GM23248 (cell line): ENCODE measurements at regions not wholly inside any gene's neighbourhood (a gene's known extent, or its start where the extent isn't known, plus 50 kb on each side); places are given as distances from the start of the nearest gene placed in this dataset.

Experiments
- DNase-seq: peaks from one replicate; pipeline ENCODE4 v3.0.0-alpha.2; 2015
- H2AFZ ChIP-seq: fragments of 200-600 bp; sonication (generic); 2 replicates; pipeline ENCODE4 v1.6.1; 2016; ENCODE audit warnings: antibody characterized with exemption
- H3F3A ChIP-seq: fragments of 200-600 bp; sonication (generic); 2 replicates; pipeline ENCODE4 v1.6.1; 2016; ENCODE audit warnings: mild to moderate bottlenecking, antibody characterized with exemption, mixed run types; ENCODE audit not compliant: insufficient read depth
- H3K27ac ChIP-seq: fragments of 200-600 bp; sonication (generic); 2 replicates; pipeline ENCODE4 v1.5.1; 2016; ENCODE audit warnings: mild to moderate bottlenecking
- H3K27me3 ChIP-seq: fragments of 200-600 bp; sonication (generic); replicated peaks from 2 replicates; pipeline ENCODE4 v1.6.1; 2016; ENCODE audit warnings: mild to moderate bottlenecking; ENCODE audit not compliant: insufficient read depth
- H3K36me3 ChIP-seq: fragments of 200-600 bp; sonication (generic); 2 replicates; pipeline ENCODE4 v1.6.1; 2016; ENCODE audit warnings: low read depth, mild to moderate bottlenecking
- H3K4me1 ChIP-seq: fragments of 200-600 bp; sonication (generic); 2 replicates; pipeline ENCODE4 v1.6.1; 2016; ENCODE audit warnings: mild to moderate bottlenecking; ENCODE audit not compliant: insufficient read depth
- H3K4me2 ChIP-seq: fragments of 200-600 bp; sonication (generic); one replicate; pipeline ENCODE4 v1.6.1; 2016; ENCODE audit warnings: mild to moderate bottlenecking; ENCODE audit not compliant: unreplicated experiment
- H3K4me3 ChIP-seq: fragments of 200-600 bp; sonication (generic); 2 replicates; pipeline ENCODE4 v1.5.1; 2016; ENCODE audit warnings: mild to moderate bottlenecking
- H3K79me2 ChIP-seq: fragments of 200-600 bp; sonication (generic); 2 replicates; pipeline ENCODE4 v1.6.1; 2016; ENCODE audit warnings: mild to moderate bottlenecking; ENCODE audit not compliant: insufficient read depth
- H3K9ac ChIP-seq: fragments of 200-600 bp; sonication (generic); 2 replicates; pipeline ENCODE4 v1.6.1; 2016; ENCODE audit warnings: mild to moderate bottlenecking
- H3K9me2 ChIP-seq: fragments of 200-600 bp; sonication (generic); 2 replicates; pipeline ENCODE4 v1.6.1; 2016; ENCODE audit warnings: mixed run types, mild to moderate bottlenecking, moderate library complexity; ENCODE audit not compliant: insufficient read depth
- H3K9me3 ChIP-seq: fragments of 200-600 bp; sonication (generic); one replicate; pipeline ENCODE4 v1.6.1; 2017; ENCODE audit warnings: low read depth
- H4K20me1 ChIP-seq: fragments of 200-600 bp; sonication (generic); 2 replicates; pipeline ENCODE4 v1.6.0; 2016; ENCODE audit not compliant: insufficient read depth
- EZH2 ChIP-seq: fragments of 200-600 bp; sonication (generic); IDR thresholded peaks from 2 replicates; pipeline ENCODE4 v1.6.1; 2018; ENCODE audit warnings: antibody characterized with exemption, mild to moderate bottlenecking; ENCODE audit not compliant: insufficient read depth, poor library complexity, severe bottlenecking
- EZH2phosphoT487 ChIP-seq: fragments of 200-600 bp; sonication (generic); IDR thresholded peaks from 2 replicates; pipeline ENCODE4 v1.6.1; 2018; ENCODE audit warnings: antibody characterized with exemption, moderate library complexity, mild to moderate bottlenecking, low read depth; ENCODE audit not compliant: insufficient read depth
- WGBS, 2 experiments: methylation state at CpG; one replicate each; pipeline ENCODE4 v1.1.6; 2015 to 2017; ENCODE audit warnings: low lambda C conversion rate in 2 of 2, low coverage in 1 of 2; ENCODE audit errors: missing lambda C conversion rate in 2 of 2; 5-methylcytosine and 5-hydroxymethylcytosine counted together
- in situ Hi-C: fragments of 300-500 bp; cut with MboI; formaldehyde crosslinking; loops from 2 replicates; pipeline ENCODE4 v1.15.0; 2020

DNA sequence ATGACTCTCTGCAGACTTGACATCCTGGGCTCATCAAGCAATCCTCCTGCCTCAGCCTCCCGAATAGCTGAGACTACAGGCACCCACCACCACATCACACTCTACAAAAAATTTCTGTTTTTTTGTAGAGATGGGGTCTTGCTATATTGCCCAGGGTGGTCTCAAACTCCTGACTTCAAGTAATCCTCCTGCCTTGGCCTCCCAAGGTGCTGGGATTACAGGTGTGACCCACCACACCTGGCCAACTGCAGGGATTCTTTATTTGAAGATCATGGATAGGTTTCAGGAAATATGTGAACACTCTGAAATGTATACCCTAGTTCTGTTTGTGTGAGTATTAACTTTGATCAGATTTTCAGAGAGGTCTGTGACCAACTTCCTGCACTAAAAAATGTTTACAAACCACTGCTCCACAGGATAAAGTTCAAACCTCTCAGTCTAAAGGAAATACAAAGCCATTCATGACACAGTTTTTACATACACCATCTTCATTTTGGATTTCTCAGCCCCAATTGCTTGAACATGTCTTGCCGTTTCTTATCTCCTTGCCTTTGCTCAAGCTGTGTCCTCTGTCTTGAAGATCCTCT lies 252.3 kb upstream of the FGGY start:
- Histone ChIP-seq H3K4me3 (no peak overlapping the region), H2AFZ (no peak overlapping the region), H3F3A (peaks cover 34% of the 10 kb centered on the region), H3K4me1 (peaks cover 50% of the 10 kb centered on the region), H3K79me2 (no peaks in the 10 kb centered on the region), H3K4me2 (peak overlapping the region; percentile 21), H4K20me1 (no peaks in the 10 kb centered on the region), H3K9ac (0 out of 2 replicates have a peak overlapping the region, but pooled peaks have one; percentile 14), H3K27me3 (no peaks in the 10 kb centered on the region), H3K9me3 (no peaks in the 10 kb centered on the region), H3K9me2 (no peaks in the 10 kb centered on the region), H3K27ac (peak overlapping the region; percentile 67), H3K36me3 (no peaks in the 10 kb centered on the region)
- 97% methylated on average over 2 of the region's 2 CpGs for WGBS, 2 experiments
- no peak for DNase-seq
- in situ Hi-C loops: no loop called here
- TF ChIP-seq EZH2 (no peak), EZH2phosphoT487 (no peak)

DNA sequence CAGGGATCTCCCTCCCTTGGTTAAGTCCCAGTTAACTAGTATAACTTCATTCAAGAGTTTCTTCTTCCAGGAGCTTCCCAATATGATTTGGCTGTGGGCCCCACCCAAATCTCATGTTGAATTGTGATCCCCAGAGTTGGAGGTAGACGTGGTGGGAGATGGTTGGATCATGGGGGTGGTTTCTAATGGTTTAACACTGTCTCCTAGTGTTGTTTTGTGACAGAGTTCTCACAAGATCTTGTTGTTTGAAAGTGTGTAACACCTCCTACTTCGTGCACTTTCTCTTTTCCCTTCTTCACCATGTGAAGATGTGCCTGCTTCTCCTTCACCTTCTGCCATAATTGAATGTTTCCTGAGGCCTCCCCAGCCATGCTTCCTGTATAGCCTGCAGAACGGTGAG lies 251.8 kb upstream of the FGGY start:
- H3K36me3 ChIP-seq: no peaks in the 10 kb centered on the region
- no peak for DNase-seq
- no peaks in the 10 kb centered on the region for H3K27me3 ChIP-seq
- WGBS, 2 experiments: 84 to 90% methylated on average over 3 of the region's 3 CpGs
- H3F3A ChIP-seq: peaks cover 34% of the 10 kb centered on the region
- no peaks in the 10 kb centered on the region for H3K9me3 ChIP-seq
- no peak for TF ChIP-seq EZH2
- no peak for TF ChIP-seq EZH2phosphoT487
- no peak overlapping the region for H2AFZ ChIP-seq
- no peaks in the 10 kb centered on the region for H4K20me1 ChIP-seq
- no peak overlapping the region for H3K27ac ChIP-seq
- in situ Hi-C loops: no loop called here
- H3K79me2 ChIP-seq: no peaks in the 10 kb centered on the region
- H3K4me2 ChIP-seq: no peak overlapping the region
- no peaks in the 10 kb centered on the region for H3K9me2 ChIP-seq
- H3K4me3 ChIP-seq: no peak overlapping the region
- peaks cover 50% of the 10 kb centered on the region for H3K4me1 ChIP-seq
- no peak overlapping the region for H3K9ac ChIP-seq

DNA sequence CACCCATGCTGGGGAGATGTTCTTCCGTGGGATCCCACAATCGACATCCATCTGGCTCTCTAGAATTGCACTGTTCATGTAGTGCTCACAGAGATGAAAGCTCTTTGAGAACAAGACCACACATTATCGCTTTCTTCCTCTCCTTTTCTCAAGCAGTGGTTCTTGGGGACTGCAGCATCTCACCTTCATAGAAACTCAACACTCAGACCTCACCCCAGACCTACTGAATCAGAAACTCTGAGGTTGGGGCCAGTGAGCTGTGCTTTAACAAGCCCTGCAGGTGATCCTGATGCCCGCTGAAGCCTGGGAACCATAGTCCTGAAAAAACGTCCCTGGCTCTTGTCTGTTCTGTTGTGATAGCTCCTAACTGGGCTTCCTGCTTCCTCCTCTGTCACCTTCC lies 251.3 kb upstream of the FGGY start:
- H3K36me3 ChIP-seq: no peaks in the 10 kb centered on the region
- H3K9ac ChIP-seq: no peak overlapping the region
- TF ChIP-seq EZH2 (no peak), EZH2phosphoT487 (no peak)
- WGBS, 2 experiments: 88 to 96% methylated on average over 5 of the region's 5 CpGs
- no peak for DNase-seq
- no peaks in the 10 kb centered on the region for H3K9me3 ChIP-seq
- no peaks in the 10 kb centered on the region for H4K20me1 ChIP-seq
- in situ Hi-C loops: no loop called here
- no peak overlapping the region for H3K4me2 ChIP-seq
- H3K4me3 ChIP-seq: no peak overlapping the region
- H3K27ac ChIP-seq: no peak overlapping the region
- H3F3A ChIP-seq: peaks cover 34% of the 10 kb centered on the region
- no peaks in the 10 kb centered on the region for H3K27me3 ChIP-seq
- H3K4me1 ChIP-seq: peaks cover 50% of the 10 kb centered on the region
- H3K9me2 ChIP-seq: no peaks in the 10 kb centered on the region
- no peak overlapping the region for H2AFZ ChIP-seq
- H3K79me2 ChIP-seq: no peaks in the 10 kb centered on the region

DNA sequence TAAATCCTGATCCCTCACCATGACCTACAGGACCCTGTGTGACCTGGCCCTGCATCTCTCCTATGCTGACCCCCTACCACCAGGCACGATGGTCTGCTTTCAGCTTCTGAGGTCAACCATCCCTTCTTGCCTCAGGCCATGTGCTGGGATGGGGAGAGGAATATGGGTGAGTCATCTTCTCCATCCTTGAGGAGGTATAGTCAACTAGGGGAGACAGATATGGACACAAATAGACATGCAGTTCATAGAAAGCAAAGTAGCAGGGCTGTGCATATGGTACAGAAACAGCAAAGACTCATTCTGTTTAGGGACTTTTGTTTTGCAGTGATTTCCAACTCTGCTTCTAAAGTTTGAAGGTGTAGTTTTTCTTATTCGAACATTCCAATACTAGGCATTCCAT lies 250.8 kb upstream of the FGGY start:
- H2AFZ ChIP-seq: no peak overlapping the region
- H3K27ac ChIP-seq: no peak overlapping the region
- no peaks in the 10 kb centered on the region for H3K9me3 ChIP-seq
- no peak for TF ChIP-seq EZH2phosphoT487
- no peak for TF ChIP-seq EZH2
- no peak overlapping the region for H3K4me2 ChIP-seq
- H3K4me1 ChIP-seq: peaks cover 49% of the 10 kb centered on the region
- H3K36me3 ChIP-seq: no peaks in the 10 kb centered on the region
- no peak overlapping the region for H3K9ac ChIP-seq
- in situ Hi-C loops: no loop called here
- peak; percentile 52 for DNase-seq
- WGBS, 2 experiments: 68 to 71% methylated on average over 2 of the region's 2 CpGs
- no peaks in the 10 kb centered on the region for H4K20me1 ChIP-seq
- H3K27me3 ChIP-seq: no peaks in the 10 kb centered on the region
- no peaks in the 10 kb centered on the region for H3K9me2 ChIP-seq
- no peak overlapping the region for H3K4me3 ChIP-seq
- H3F3A ChIP-seq: peaks cover 34% of the 10 kb centered on the region
- H3K79me2 ChIP-seq: no peaks in the 10 kb centered on the region
